NCI-H2196 (cell line): ENCODE measurements at regions not wholly inside any gene's neighbourhood (a gene's known extent, or its start where the extent isn't known, plus 50 kb on each side); places are given as distances from the start of the nearest gene placed in this dataset.
"Not testable (repeated sequence)": the region's sequence is repeated elsewhere in the genome, so short reads cannot be mapped to it uniquely, and the experiment has no call there.

Source experiments
- DNase-seq: peaks from one replicate; lab custom pipeline; 2025; ENCODE audit not compliant: unreplicated experiment; lab: John Stamatoyannopoulos, UW

- no peak for DNase-seq
These were observed 168.8 kb upstream of the ZFP42 start for GRCh38 chr4:187826725-187827124.

- DNase-seq = no peak
These were observed 167.9 kb upstream of the ZFP42 start for GRCh38 chr4:187827631-187828030.

GRCh38 chr4:187839765-187840164, 155.8 kb upstream of the ZFP42 start:
- DNase-seq = no peak

- DNase-seq = no peak
These were observed 154.8 kb upstream of the ZFP42 start for GRCh38 chr4:187840814-187841213.

- no peak for DNase-seq
These were observed 145.9 kb upstream of the ZFP42 start for GRCh38 chr4:187849556-187850225.

- no peak for DNase-seq
These were observed 129.7 kb upstream of the ZFP42 start for GRCh38 chr4:187865914-187866313.

GRCh38 chr4:187883049-187883448, 112.5 kb upstream of the ZFP42 start:
- DNase-seq = no peak

- DNase-seq = no peak
These were observed 111.6 kb upstream of the ZFP42 start for GRCh38 chr4:187883836-187884475.

- no peak for DNase-seq
These were observed 107.7 kb upstream of the ZFP42 start for GRCh38 chr4:187887906-187888305.

GRCh38 chr4:187889651-187890050, 105.9 kb upstream of the ZFP42 start:
- no peak for DNase-seq

GRCh38 chr4:187893418-187893817, 102.2 kb upstream of the ZFP42 start:
- DNase-seq = no peak

- no peak for DNase-seq
These were observed 92.5 kb upstream of the ZFP42 start for GRCh38 chr4:187903106-187903505.

GRCh38 chr4:187903700-187904099, 91.9 kb upstream of the ZFP42 start:
- no peak for DNase-seq

GRCh38 chr4:187908079-187908561, 87.5 kb upstream of the ZFP42 start:
- no peak for DNase-seq

GRCh38 chr4:187908731-187909130, 86.8 kb upstream of the ZFP42 start:
- no peak for DNase-seq

- no peak for DNase-seq
These were observed 84.8 kb upstream of the ZFP42 start for GRCh38 chr4:187910741-187911140.

- not testable (repeated sequence) for DNase-seq
These were observed 80.2 kb upstream of the ZFP42 start for GRCh38 chr4:187915406-187915805.

- no peak for DNase-seq
These were observed 75.6 kb upstream of the ZFP42 start for GRCh38 chr4:187919966-187920365.

- no peak for DNase-seq
These were observed 73.5 kb upstream of the ZFP42 start for GRCh38 chr4:187921946-187922623.

- DNase-seq = no peak
These were observed 66.5 kb upstream of the ZFP42 start for GRCh38 chr4:187929024-187929423.

GRCh38 chr4:187934766-187935165, 60.8 kb upstream of the ZFP42 start:
- DNase-seq = no peak

- DNase-seq = no peak
These were observed 58.0 kb upstream of the ZFP42 start for GRCh38 chr4:187937557-187937956.
